ENCODE measurements at regions not wholly inside any gene's neighbourhood (a gene's known extent, or its start where the extent isn't known, plus 50 kb on each side); places are given as distances from the start of the nearest gene placed in this dataset.

DNA sequence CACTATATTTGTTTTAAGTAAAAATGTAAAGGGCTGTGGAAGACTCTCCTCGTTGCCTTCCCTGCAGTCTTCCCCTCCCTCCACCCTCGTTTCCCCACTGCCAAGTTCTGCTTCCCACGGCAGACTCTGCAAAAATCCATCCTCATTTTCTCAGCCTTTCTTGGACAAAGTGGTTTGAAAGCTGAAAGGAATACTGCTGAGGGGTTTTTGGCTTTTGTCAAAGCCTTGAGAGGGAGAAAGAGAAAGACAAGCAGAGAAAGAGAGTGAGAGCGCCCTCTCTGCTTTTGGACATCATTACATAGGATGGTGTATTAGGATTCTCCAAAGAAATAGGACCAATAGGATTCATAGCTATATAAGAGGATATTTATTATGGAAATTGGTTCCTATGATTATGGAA is 455.9 kb upstream of the SOX11 start:
- TF ChIP-seq, protein P1, sequence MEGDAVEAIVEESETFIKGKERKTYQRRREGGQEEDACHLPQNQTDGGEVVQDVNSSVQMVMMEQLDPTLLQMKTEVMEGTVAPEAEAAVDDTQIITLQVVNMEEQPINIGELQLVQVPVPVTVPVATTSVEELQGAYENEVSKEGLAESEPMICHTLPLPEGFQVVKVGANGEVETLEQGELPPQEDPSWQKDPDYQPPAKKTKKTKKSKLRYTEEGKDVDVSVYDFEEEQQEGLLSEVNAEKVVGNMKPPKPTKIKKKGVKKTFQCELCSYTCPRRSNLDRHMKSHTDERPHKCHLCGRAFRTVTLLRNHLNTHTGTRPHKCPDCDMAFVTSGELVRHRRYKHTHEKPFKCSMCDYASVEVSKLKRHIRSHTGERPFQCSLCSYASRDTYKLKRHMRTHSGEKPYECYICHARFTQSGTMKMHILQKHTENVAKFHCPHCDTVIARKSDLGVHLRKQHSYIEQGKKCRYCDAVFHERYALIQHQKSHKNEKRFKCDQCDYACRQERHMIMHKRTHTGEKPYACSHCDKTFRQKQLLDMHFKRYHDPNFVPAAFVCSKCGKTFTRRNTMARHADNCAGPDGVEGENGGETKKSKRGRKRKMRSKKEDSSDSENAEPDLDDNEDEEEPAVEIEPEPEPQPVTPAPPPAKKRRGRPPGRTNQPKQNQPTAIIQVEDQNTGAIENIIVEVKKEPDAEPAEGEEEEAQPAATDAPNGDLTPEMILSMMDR (IDR thresholded peaks at IDR 0.05), result no peak
- TF ChIP-seq POLR2A (IDR thresholded peaks at IDR 0.05; ENCODE audit: low read length) (no peak), BCL3 (IDR thresholded peaks at IDR 0.05) (no peak), FOSL2 (IDR thresholded peaks at IDR 0.05) (no peak), FOSL2 (CRISPR knock-in tag; IDR thresholded peaks at IDR 0.05) (no peak), REST (IDR thresholded peaks at IDR 0.05) (no peak), RFX5 (IDR thresholded peaks at IDR 0.05) (no peak), KDM5A (IDR thresholded peaks at IDR 0.05) (no peak), NR3C1 (IDR thresholded peaks at IDR 0.05) (no peak)
